Adrenal gland (tissue), 9 donors: ENCODE measurements at regions not wholly inside any gene's neighbourhood (a gene's known extent, or its start where the extent isn't known, plus 50 kb on each side); places are given as distances from the start of the nearest gene placed in this dataset.
A peak's percentile ranks its signal among the peaks of the same experiment; 100 is the strongest.

ENCODE experiments used
- DNase-seq, 7 donors: peaks; one replicate each; pipeline ENCODE4 v3.0.0-alpha.2; 2019 to 2020
- H3K27ac ChIP-seq, 5 donors: fragments of 200-600 bp; sonication (generic) in 4 of 5; 1 replicate in 3 of 5; 2 replicates in 2 of 5; pipeline versions ENCODE4 v1.5.1 to v1.8.0; 2016 to 2020; ENCODE audit warnings: mild to moderate bottlenecking in 1 of 5
- H3K27me3 ChIP-seq: fragments of 200-600 bp; 2 replicates; pipeline ENCODE4 v1.8.0; 2021
- H3K36me3 ChIP-seq, 2 donors: fragments of 200-600 bp; replicated peaks in 1 of 2; 1 replicate in 1 of 2; 2 replicates in 1 of 2; pipeline versions ENCODE4 v1.5.1 to v1.8.0; 2018 to 2022
- H3K4me1 ChIP-seq, 2 donors: fragments of 200-600 bp; replicated peaks in 1 of 2; 1 replicate in 1 of 2; 2 replicates in 1 of 2; pipeline versions ENCODE4 v1.5.1 to v1.8.0; 2018 to 2021
- H3K4me3 ChIP-seq, 4 donors: fragments of 200-600 bp; sonication (generic) in 3 of 4; one replicate each; pipeline ENCODE4 v1.5.1; 2016 to 2018
- H3K9me3 ChIP-seq, 3 donors: fragments of 200-600 bp; sonication (generic) in 1 of 3; replicated peaks in 1 of 3; 1 replicate in 2 of 3; 2 replicates in 1 of 3; pipeline versions ENCODE4 v1.5.1 to v1.8.0; 2016 to 2021
- CTCF ChIP-seq, 6 experiments: fragments of 450-650 bp in 4 of 6; fragments of 200-600 bp in 2 of 6; sonication (generic) in 1 of 6; IDR thresholded peaks; 1 replicate in 5 of 6; 2 replicates in 1 of 6; pipeline versions ENCODE4 v1.5.1 to v1.8.0; 2016 to 2021; ENCODE audit warnings: antibody characterized with exemption in 6 of 6, mild to moderate bottlenecking in 2 of 6, moderate library complexity in 1 of 6
- POLR2A ChIP-seq, 2 donors: fragments of 450-650 bp; IDR thresholded peaks; one replicate each; pipeline ENCODE4 v1.6.1; 2017; ENCODE audit warnings: antibody characterized with exemption in 2 of 2, mild to moderate bottlenecking in 2 of 2, moderate library complexity in 1 of 2
- WGBS, 4 donors: extraction: QIAGEN DNeasy Blood & Tissue Kit in 2 of 4; methylation state at CpG; one replicate each; pipeline versions ENCODE4 v1.1.5 to v1.1.7; 2013 to 2017; 5-methylcytosine and 5-hydroxymethylcytosine counted together
- intact Hi-C, 2 donors: fragments of 100-400 bp; cut with DNase I; formaldehyde crosslinking; loops; one replicate each; pipeline versions ENCODE4 v1.14.1 to v1.15.0; 2022 to 2023
- donor health status: healthy with polysubstance abuse.
- donor health status: Bipolar disorder and iron deficiency.
- donor health status: DM: yes; HTN: yes; CAD: no.
- donor health status: DM: no; HTN: no; CAD: no.
- donor health status: DM: no; HTN: no; CAD: no.

- 85 to 91% (median 87%) methylated on average over 10 to 11 of the region's 11 CpGs for WGBS, 4 donors
- TF ChIP-seq POLR2A (IDR thresholded peaks at IDR 0.05) = no peak
- no peak for TF ChIP-seq CTCF (IDR thresholded peaks at IDR 0.05)
- no peaks in the 10 kb centered on the region for H3K36me3 ChIP-seq
These were observed 151.3 kb upstream of the NCK2 start for GRCh38 chr2:105593221-105593967.

GRCh38 chr2:105592288-105592687, 152.4 kb upstream of the NCK2 start:
- DNase-seq = peak in 4 of 7 donors; percentile 20 to 34 (median 22)
- H3K27me3 ChIP-seq = no peaks in the 10 kb centered on the region
- H3K27ac ChIP-seq = no peak overlapping the region
- TF ChIP-seq POLR2A (IDR thresholded peaks at IDR 0.05) (no peak), CTCF (IDR thresholded peaks at IDR 0.05) (no peak)
- intact Hi-C loops = no loop called here
- no peaks in the 10 kb centered on the region for H3K9me3 ChIP-seq
- 70 to 76% (median 74%) methylated on average over 6 of the region's 6 CpGs for WGBS, 4 donors
- no peaks in the 10 kb centered on the region for H3K4me1 ChIP-seq
- no peaks in the 10 kb centered on the region for H3K36me3 ChIP-seq
- no peak overlapping the region for H3K4me3 ChIP-seq

More at GRCh38 chr2:105593221-105593967, 151.3 kb upstream of the NCK2 start:
- no peak for DNase-seq
- H3K27ac ChIP-seq = no peak overlapping the region
- no peaks in the 10 kb centered on the region for H3K27me3 ChIP-seq
- H3K9me3 ChIP-seq = no peaks in the 10 kb centered on the region
- no peaks in the 10 kb centered on the region for H3K4me1 ChIP-seq
- H3K4me3 ChIP-seq = no peak overlapping the region
- intact Hi-C loops = no loop called here

GRCh38 chr2:105590780-105591660, 153.7 kb upstream of the NCK2 start:
- Histone ChIP-seq H3K4me3 (no peak overlapping the region), H3K27ac (no peak overlapping the region), H3K36me3 (no peaks in the 10 kb centered on the region), H3K9me3 (no peaks in the 10 kb centered on the region), H3K4me1 (no peaks in the 10 kb centered on the region), H3K27me3 (no peaks in the 10 kb centered on the region)
- intact Hi-C loops = no loop called here
- no peak for DNase-seq
- TF ChIP-seq CTCF (IDR thresholded peaks at IDR 0.05) (no peak), POLR2A (IDR thresholded peaks at IDR 0.05) (no peak)
- WGBS, 4 donors = 79 to 83% (median 82%) methylated on average over 8 of the region's 8 CpGs

- Histone ChIP-seq H3K9me3 (no peaks in the 10 kb centered on the region), H3K4me3 (no peak overlapping the region), H3K36me3 (no peaks in the 10 kb centered on the region), H3K4me1 (no peaks in the 10 kb centered on the region), H3K27me3 (no peaks in the 10 kb centered on the region), H3K27ac (no peak overlapping the region)
- DNase-seq = no peak
- intact Hi-C loops = no loop called here
- TF ChIP-seq CTCF (IDR thresholded peaks at IDR 0.05) = no peak
- 81 to 91% (median 89%) methylated on average over 5 of the region's 5 CpGs for WGBS, 4 donors
These were observed 156.1 kb upstream of the NCK2 start for GRCh38 chr2:105588581-105588980.
